Raji (cell line): ENCODE measurements at regions not wholly inside any gene's neighbourhood (a gene's known extent, or its start where the extent isn't known, plus 50 kb on each side); places are given as distances from the start of the nearest gene placed in this dataset.

Source experiments
- POLR2A ChIP-seq: IDR thresholded peaks from 2 replicates; pipeline ENCODE4 v1.6.1; 2011; ENCODE audit warnings: low read depth, low read length, control low read depth; ENCODE audit not compliant: insufficient read depth

DNA sequence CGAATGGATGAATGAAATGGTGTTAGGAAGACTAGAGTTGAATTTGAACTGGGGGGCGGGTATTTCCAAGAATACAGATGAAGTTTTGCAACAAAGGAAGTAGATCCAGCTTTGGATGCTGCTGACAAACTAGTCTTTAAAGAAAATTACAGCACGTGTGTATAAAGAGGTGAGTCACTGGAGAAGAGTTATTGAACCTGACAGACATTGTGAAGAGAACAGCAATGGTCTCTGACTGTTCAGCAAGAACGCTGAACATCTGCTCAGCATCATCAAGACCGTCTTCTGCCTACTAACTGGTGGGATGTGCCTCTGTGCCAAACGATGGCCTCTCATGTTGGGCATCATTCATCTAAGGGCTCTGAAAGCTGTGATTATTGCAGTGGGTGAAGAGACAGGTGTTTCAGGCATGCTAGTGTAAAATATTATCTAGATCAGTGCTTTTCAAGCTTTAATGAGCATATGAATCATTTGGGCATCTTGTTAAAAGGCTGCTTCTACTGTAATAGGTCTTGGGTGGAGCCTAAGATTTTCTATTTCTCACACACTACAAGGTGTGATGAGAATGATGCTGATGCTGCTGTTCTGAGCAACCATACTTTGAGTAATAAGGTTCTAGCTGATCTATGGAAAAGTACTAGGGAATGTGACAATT is 291.3 kb downstream of the PTEN start:
- TF ChIP-seq POLR2A = no peak

GRCh38 chr10:88156341-88156740 is 292.9 kb downstream of the PTEN start:
- TF ChIP-seq POLR2A = no peak

DNA sequence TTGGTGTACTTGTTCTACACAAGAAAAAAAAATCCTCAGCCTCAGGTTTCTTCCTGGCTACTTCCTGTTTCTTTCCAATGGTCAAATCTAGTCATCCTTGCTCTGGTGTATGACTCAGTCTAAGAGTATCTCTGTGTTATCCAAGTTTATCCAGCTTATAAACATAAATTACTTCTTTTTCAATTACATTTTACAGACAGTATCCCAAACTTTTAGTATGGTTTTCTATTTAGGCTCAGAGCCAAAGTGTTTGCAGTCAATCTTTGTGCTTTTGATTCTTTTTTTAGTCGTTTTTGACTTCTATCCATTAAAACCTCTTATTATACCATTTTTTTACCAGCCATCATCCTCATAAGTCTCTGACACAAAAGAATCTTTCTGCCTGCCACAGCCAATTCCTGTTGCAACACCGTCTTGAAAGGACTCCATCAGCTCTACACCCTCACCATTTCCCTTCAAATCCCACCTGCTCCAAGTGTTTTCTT is 294.6 kb downstream of the PTEN start:
- TF ChIP-seq POLR2A = no peak

DNA sequence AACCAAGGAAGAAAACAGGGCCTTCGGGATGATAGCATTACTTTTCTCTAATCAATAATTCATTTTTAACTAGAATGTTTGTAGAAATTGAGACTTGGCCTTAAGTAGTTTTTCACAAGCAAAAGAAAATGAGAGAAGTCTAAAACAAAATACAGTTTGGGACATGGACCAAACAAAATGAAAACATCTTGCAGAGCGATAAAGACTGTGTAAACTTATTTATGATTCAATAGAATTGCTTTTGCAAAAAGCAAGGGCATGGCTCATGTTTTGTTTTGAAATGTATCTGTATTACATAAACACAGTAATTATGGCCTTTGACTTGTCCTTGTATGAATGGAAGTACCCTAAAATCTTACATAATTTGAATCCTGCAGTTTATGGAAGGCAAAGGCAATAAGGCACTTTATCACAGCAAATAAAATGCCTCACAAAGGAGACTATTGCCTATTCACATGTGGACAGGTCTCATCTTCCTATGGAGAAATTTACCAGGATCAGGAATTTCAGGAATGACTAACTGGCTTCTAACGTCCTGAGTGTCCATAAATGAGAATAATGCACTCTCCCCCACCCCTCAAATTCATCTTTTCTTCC is 295.2 kb downstream of the PTEN start:
- TF ChIP-seq POLR2A = no peak

DNA sequence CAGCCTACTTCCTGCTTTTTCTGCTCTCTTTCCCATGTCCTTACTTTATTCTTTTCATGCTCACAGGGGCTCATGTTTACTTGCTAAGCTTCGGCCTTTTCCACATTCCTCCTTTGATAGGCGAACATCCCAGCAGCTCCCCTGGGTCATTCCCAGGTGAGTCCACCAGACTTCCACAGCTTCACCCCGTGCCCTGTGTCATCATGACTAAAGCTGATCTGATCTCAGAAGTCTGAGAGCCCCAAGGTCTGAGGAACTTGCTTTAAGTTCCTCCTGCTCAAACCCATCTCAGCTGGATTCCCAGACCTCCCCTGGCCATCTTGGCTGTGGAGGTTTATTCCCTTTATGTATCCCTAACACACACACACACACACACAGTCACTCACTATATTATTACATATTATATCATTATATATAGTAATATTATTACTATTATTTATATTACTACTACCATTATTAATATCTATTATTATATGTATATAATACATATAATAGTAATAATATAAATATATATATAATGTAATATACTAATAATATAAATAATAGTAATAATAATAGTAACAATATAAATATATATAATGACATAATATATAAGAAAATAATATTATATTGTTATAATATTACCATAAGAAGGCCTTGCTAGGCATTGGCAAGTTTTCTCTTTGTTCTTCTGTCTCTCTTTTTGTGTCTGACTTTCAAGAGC is 295.9 kb downstream of the PTEN start:
- no peak for TF ChIP-seq POLR2A

DNA sequence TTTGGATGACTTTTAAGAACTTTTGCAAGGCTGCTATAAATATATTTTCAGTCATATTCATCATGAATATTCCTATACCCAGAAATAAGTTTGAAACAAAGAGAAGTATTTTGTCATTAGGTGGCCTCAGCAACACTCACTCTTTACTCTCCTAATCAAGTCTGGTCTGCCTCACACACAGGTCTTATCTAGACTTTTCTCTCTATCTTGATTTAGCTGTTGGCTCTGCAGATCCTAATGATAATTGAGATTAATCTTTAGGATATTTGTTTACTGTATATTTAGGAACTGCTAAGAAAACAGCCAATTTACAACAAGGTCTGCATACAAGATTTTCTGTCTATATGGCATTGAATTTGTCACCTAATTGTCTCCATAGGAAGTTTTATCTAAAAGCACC is 297.6 kb downstream of the PTEN start:
- TF ChIP-seq POLR2A = no peak

GRCh38 chr10:88161756-88162155 is 298.3 kb downstream of the PTEN start:
- no peak for TF ChIP-seq POLR2A

DNA sequence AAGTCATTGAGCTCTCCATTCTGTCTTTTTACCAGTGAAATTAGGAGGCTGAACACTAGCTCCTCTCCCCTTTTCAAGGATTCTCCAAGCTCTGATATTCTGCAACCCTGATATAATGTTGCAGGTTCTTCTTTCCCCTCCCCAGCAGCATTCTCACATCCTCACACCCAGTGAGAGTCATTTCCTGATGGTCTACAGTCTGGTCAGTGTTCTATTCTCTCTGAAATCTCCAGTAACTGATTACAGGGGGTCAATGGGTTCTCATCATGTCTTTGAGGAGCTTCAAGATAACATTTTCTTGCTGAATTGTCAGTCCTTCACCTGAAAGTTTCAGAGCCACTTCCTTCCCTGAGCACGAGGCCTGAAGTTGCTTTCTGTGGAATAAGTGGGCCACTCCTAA is 299.4 kb downstream of the PTEN start:
- no peak for TF ChIP-seq POLR2A

DNA sequence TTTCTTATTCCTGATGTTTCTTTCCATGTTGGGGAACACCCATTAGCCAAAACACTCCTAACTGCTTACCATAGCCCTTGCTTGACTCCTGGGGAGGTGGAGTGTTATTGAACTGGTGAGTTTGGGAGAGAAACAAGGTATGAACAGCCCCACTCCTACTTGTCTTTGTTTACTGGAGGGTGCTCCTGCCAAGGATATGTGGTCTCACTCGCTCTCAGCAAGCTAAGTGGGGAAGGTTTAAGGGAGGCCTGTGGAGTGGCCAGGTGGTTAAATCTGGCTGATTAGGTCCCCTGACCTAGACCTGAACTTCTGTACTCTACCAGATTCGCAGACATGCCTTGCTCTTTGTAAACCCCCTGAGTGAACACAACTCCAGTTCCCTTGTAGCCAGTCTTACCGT is 300.1 kb downstream of the PTEN start:
- no peak for TF ChIP-seq POLR2A

- no peak for TF ChIP-seq POLR2A
These were observed 301.0 kb downstream of the PTEN start for GRCh38 chr10:88164471-88164870.

- no peak for TF ChIP-seq POLR2A
These were observed 302.4 kb downstream of the PTEN start for GRCh38 chr10:88165849-88166271.

DNA sequence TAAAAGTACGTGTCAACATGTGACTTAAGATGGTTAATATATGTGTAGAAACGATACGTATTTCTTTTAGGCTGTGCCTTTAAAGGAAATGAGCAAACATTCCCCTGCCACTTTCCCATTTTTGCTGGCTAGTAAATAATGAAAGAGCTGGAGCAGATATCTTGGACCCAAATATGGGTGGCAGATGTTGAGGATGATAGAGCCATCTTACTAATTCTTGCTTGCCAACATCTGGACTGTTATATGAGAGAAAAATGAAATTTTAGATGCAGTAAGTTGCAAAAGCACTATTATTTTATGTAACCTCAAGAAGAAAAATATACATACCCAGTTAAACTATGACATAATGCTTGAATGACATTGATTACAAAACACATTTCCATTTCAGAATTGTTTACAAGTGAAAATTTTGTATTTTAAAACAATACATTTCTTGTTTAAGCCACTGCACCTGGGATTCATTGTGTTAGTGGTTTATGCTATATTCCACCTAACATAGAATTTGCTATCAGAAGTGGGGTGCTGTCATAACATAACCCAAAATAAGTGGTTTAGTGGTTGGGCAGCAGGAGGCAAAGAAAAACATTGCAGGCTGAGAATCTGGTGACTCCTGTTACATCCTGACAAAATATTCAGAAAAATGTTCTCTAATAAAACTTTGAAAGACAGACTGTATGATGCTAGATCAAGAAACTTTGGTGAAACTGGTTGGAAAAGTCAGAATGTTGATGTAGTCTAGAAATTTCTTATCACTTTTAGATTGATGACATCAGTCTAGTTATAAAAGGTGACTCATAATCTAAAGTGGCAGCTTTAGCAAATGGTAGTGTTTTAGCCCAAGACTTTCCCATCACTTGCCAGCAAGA is 305.0 kb downstream of the PTEN start:
- no peak for TF ChIP-seq POLR2A

- no peak for TF ChIP-seq POLR2A
These were observed 305.6 kb downstream of the PTEN start for GRCh38 chr10:88169037-88169319.

GRCh38 chr10:88170628-88171027 is 307.2 kb downstream of the PTEN start:
- no peak for TF ChIP-seq POLR2A

- no peak for TF ChIP-seq POLR2A
These were observed 308.7 kb downstream of the PTEN start for GRCh38 chr10:88172159-88172558.
